ENCODE measurements at regions not wholly inside any gene's neighbourhood (a gene's known extent, or its start where the extent isn't known, plus 50 kb on each side); places are given as distances from the start of the nearest gene placed in this dataset.

DNA sequence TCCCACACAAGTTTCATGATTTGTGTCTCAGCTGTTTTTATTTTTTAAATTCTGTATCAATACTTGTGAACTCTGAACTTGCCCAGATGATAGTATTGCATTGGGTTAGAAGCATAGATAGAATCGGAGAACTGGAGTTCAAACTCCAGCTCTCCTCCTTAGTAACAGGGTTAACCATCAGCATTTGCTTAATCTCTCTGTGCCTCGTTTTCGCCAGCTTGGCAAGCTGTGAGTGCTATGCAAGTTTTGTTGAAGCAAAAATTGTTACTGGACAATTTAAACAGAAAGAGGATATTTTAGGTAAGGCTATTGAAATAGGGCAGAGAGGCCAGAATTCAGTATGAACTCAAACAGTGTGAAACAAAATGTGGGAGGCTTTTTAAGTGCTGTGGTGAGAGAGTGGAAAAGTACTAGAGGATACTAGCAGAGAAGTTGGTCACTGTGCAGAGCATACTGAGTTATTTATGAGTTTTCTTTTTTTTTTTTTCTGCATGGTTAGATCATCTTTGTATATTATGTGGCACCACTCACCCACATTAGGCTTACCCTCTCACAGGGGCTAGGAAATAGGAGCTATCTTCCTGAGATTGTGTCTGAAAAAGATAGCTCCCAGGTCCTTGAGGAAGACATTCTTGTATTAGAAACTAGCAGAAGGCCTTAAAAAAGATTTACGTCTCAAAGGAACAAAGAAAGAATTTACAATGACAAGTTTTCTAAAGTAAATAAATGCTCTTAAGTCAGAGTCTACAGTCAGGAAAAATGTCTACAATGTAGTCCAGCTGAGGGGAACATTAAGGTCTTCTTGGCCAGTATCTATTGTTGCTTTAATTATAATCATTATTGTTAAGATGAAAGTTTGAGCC, 1126.6 kb downstream of the FAT4 start:
- no peak for DNase-seq (ENCODE audit: low read depth in 1 of 2, low spot score in 1 of 2)
- no peak overlapping the region for H3K4me3 ChIP-seq (replicated peaks; ENCODE audit: insufficient read depth, low read length)
- TF ChIP-seq SPI1 (IDR thresholded peaks at IDR 0.05; ENCODE audit: borderline replicate concordance, low read depth) (no peak), POLR2AphosphoS5 (IDR thresholded peaks at IDR 0.05; ENCODE audit: low read depth) (no peak), GABPA (IDR thresholded peaks at IDR 0.05; ENCODE audit: low read depth) (no peak), CTCF (IDR thresholded peaks at IDR 0.05; ENCODE audit: insufficient read depth, low read length) (no peak)
- TF ChIP-seq, protein P1, sequence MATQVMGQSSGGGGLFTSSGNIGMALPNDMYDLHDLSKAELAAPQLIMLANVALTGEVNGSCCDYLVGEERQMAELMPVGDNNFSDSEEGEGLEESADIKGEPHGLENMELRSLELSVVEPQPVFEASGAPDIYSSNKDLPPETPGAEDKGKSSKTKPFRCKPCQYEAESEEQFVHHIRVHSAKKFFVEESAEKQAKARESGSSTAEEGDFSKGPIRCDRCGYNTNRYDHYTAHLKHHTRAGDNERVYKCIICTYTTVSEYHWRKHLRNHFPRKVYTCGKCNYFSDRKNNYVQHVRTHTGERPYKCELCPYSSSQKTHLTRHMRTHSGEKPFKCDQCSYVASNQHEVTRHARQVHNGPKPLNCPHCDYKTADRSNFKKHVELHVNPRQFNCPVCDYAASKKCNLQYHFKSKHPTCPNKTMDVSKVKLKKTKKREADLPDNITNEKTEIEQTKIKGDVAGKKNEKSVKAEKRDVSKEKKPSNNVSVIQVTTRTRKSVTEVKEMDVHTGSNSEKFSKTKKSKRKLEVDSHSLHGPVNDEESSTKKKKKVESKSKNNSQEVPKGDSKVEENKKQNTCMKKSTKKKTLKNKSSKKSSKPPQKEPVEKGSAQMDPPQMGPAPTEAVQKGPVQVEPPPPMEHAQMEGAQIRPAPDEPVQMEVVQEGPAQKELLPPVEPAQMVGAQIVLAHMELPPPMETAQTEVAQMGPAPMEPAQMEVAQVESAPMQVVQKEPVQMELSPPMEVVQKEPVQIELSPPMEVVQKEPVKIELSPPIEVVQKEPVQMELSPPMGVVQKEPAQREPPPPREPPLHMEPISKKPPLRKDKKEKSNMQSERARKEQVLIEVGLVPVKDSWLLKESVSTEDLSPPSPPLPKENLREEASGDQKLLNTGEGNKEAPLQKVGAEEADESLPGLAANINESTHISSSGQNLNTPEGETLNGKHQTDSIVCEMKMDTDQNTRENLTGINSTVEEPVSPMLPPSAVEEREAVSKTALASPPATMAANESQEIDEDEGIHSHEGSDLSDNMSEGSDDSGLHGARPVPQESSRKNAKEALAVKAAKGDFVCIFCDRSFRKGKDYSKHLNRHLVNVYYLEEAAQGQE (IDR thresholded peaks at IDR 0.05; ENCODE audit: insufficient replicate concordance, low read depth) = no peak
- H3K27me3 ChIP-seq (ENCODE audit: insufficient read depth, poor library complexity, severe bottlenecking) = no peaks in the 10 kb centered on the region
- no peak overlapping the region for H3K27ac ChIP-seq (replicated peaks)

GRCh38 chr4:126445596-126445995, 1130.8 kb downstream of the FAT4 start:
- no peak for TF ChIP-seq POLR2AphosphoS5 (IDR thresholded peaks at IDR 0.05; ENCODE audit: low read depth)
- TF ChIP-seq GABPA (IDR thresholded peaks at IDR 0.05; ENCODE audit: low read depth) = no peak
- no peak for TF ChIP-seq CTCF (IDR thresholded peaks at IDR 0.05; ENCODE audit: insufficient read depth, low read length)
- DNase-seq (ENCODE audit: low read depth in 1 of 2, low spot score in 1 of 2) = no peak
- no peak overlapping the region for H3K27ac ChIP-seq (replicated peaks)
- H3K27me3 ChIP-seq (ENCODE audit: insufficient read depth, poor library complexity, severe bottlenecking) = no peaks in the 10 kb centered on the region
- H3K4me3 ChIP-seq (replicated peaks; ENCODE audit: insufficient read depth, low read length) = no peak overlapping the region

DNA sequence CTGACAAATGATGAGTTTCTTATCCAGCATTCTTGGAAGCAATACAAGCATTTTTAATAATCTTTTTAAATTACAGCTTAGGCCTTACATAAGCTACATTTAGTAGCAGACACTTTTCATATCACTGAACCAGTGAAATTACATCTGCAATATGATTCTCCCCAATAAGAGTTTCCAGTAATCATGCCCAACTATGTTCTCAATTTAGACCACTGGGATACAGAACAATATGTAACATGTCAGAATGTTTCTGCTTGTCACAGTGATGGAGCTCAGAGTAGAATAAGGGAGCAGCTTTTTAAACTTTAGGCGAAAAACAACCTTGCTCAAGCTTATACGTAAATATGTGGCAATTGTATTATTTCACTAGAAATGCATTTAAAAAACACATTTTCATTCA, 1132.2 kb downstream of the FAT4 start:
- Histone ChIP-seq H3K27ac (replicated peaks) (no peak overlapping the region), H3K27me3 (ENCODE audit: insufficient read depth, poor library complexity, severe bottlenecking) (no peaks in the 10 kb centered on the region), H3K4me3 (replicated peaks; ENCODE audit: insufficient read depth, low read length) (no peak overlapping the region)
- no peak for TF ChIP-seq CTCF (IDR thresholded peaks at IDR 0.05; ENCODE audit: insufficient read depth, low read length)
- TF ChIP-seq, protein P1 (IDR thresholded peaks at IDR 0.05; ENCODE audit: insufficient replicate concordance, low read depth) = no peak
- TF ChIP-seq POLR2AphosphoS5 (IDR thresholded peaks at IDR 0.05; ENCODE audit: low read depth) = no peak
- TF ChIP-seq GABPA (IDR thresholded peaks at IDR 0.05; ENCODE audit: low read depth) = no peak
- no peak for TF ChIP-seq SPI1 (IDR thresholded peaks at IDR 0.05; ENCODE audit: borderline replicate concordance, low read depth)
- DNase-seq (ENCODE audit: low read depth in 1 of 2, low spot score in 1 of 2) = no peak

Data from HL-60 (cell line).